ENCODE measurements at regions not wholly inside any gene's neighbourhood (a gene's known extent, or its start where the extent isn't known, plus 50 kb on each side); places are given as distances from the start of the nearest gene placed in this dataset.

- H3K9me3 ChIP-seq (ENCODE audit: insufficient read depth, low read depth, low read length), result no peaks in the 10 kb centered on the region
- no peak overlapping the region for H3K9ac ChIP-seq (ENCODE audit: low read depth, low read length)
- no peaks in the 10 kb centered on the region for H3K36me3 ChIP-seq (ENCODE audit: insufficient read depth, low read depth, low read length)
- no peak overlapping the region for H3K4me3 ChIP-seq (ENCODE audit: low read length)
- no peaks in the 10 kb centered on the region for H3K27me3 ChIP-seq (ENCODE audit: insufficient read depth, low read length)
- peaks cover 3% of the 10 kb centered on the region; the same call in 1 of the 2 replicates for H3K4me1 ChIP-seq (ENCODE audit: insufficient read depth, low read length)
- H3K27ac ChIP-seq (ENCODE audit: low read length), result no peak overlapping the region
These were observed 468.9 kb downstream of the UQCRFS1 start for GRCh38 chr19:28744014-28744413.

GRCh38 chr19:28737021-28737895 is 475.7 kb downstream of the UQCRFS1 start:
- Histone ChIP-seq H3K4me3 (ENCODE audit: low read length) (no peak overlapping the region), H3K9ac (ENCODE audit: low read depth, low read length) (peak overlapping the region; percentile 26; the same call in 1 of the 2 replicates), H3K27ac (ENCODE audit: low read length) (no peak overlapping the region), H3K27me3 (ENCODE audit: insufficient read depth, low read length) (no peaks in the 10 kb centered on the region), H3K4me1 (ENCODE audit: insufficient read depth, low read length) (no peaks in the 10 kb centered on the region), H3K36me3 (ENCODE audit: insufficient read depth, low read depth, low read length) (no peaks in the 10 kb centered on the region), H3K9me3 (ENCODE audit: insufficient read depth, low read depth, low read length) (no peaks in the 10 kb centered on the region)

GRCh38 chr19:28736528-28736927 is 476.4 kb downstream of the UQCRFS1 start:
- Histone ChIP-seq H3K27ac (ENCODE audit: low read length) (no peak overlapping the region), H3K9ac (ENCODE audit: low read depth, low read length) (no peak overlapping the region; the same call in 1 of the 2 replicates), H3K9me3 (ENCODE audit: insufficient read depth, low read depth, low read length) (no peaks in the 10 kb centered on the region), H3K4me3 (ENCODE audit: low read length) (no peak overlapping the region), H3K27me3 (ENCODE audit: insufficient read depth, low read length) (no peaks in the 10 kb centered on the region), H3K36me3 (ENCODE audit: insufficient read depth, low read depth, low read length) (no peaks in the 10 kb centered on the region), H3K4me1 (ENCODE audit: insufficient read depth, low read length) (no peaks in the 10 kb centered on the region)

GRCh38 chr19:28731577-28731976 is 481.4 kb downstream of the UQCRFS1 start:
- Histone ChIP-seq H3K36me3 (ENCODE audit: insufficient read depth, low read depth, low read length) (no peaks in the 10 kb centered on the region), H3K9me3 (ENCODE audit: insufficient read depth, low read depth, low read length) (no peaks in the 10 kb centered on the region), H3K9ac (ENCODE audit: low read depth, low read length) (no peak overlapping the region), H3K27me3 (ENCODE audit: insufficient read depth, low read length) (peaks cover 7% of the 10 kb centered on the region; the same call in 1 of the 2 replicates), H3K27ac (ENCODE audit: low read length) (no peak overlapping the region), H3K4me1 (ENCODE audit: insufficient read depth, low read length) (no peaks in the 10 kb centered on the region), H3K4me3 (ENCODE audit: low read length) (no peak overlapping the region)

GRCh38 chr19:28730791-28731512 is 482.0 kb downstream of the UQCRFS1 start:
- H3K9me3 ChIP-seq (ENCODE audit: insufficient read depth, low read depth, low read length), result no peaks in the 10 kb centered on the region
- H3K27me3 ChIP-seq (ENCODE audit: insufficient read depth, low read length), result peaks cover 7% of the 10 kb centered on the region; the same call in 1 of the 2 replicates
- no peaks in the 10 kb centered on the region for H3K36me3 ChIP-seq (ENCODE audit: insufficient read depth, low read depth, low read length)
- H3K9ac ChIP-seq (ENCODE audit: low read depth, low read length), result no peak overlapping the region
- H3K27ac ChIP-seq (ENCODE audit: low read length), result no peak overlapping the region
- no peaks in the 10 kb centered on the region for H3K4me1 ChIP-seq (ENCODE audit: insufficient read depth, low read length)
- H3K4me3 ChIP-seq (ENCODE audit: low read length), result no peak overlapping the region

GRCh38 chr19:28727480-28728159 is 485.3 kb downstream of the UQCRFS1 start:
- H3K27me3 ChIP-seq (ENCODE audit: insufficient read depth, low read length), result peaks cover 7% of the 10 kb centered on the region; the same call in 1 of the 2 replicates
- no peaks in the 10 kb centered on the region for H3K4me1 ChIP-seq (ENCODE audit: insufficient read depth, low read length)
- H3K27ac ChIP-seq (ENCODE audit: low read length), result no peak overlapping the region
- H3K4me3 ChIP-seq (ENCODE audit: low read length), result peak overlapping the region; percentile 75; the same call in 1 of the 2 replicates
- peak overlapping the region; percentile 77; the same call in 1 of the 2 replicates for H3K9ac ChIP-seq (ENCODE audit: low read depth, low read length)
- H3K36me3 ChIP-seq (ENCODE audit: insufficient read depth, low read depth, low read length), result 0 out of 2 replicates have a peak, but pooled peaks cover 7% of the 10 kb centered on the region
- no peaks in the 10 kb centered on the region for H3K9me3 ChIP-seq (ENCODE audit: insufficient read depth, low read depth, low read length)

GRCh38 chr19:28726533-28727479 is 486.1 kb downstream of the UQCRFS1 start:
- Histone ChIP-seq H3K27me3 (ENCODE audit: insufficient read depth, low read length) (peaks cover 7% of the 10 kb centered on the region; the same call in 1 of the 2 replicates), H3K36me3 (ENCODE audit: insufficient read depth, low read depth, low read length) (peaks cover 12% of the 10 kb centered on the region), H3K27ac (ENCODE audit: low read length) (no peak overlapping the region), H3K4me1 (ENCODE audit: insufficient read depth, low read length) (no peaks in the 10 kb centered on the region), H3K4me3 (ENCODE audit: low read length) (peak overlapping the region; percentile 75), H3K9me3 (ENCODE audit: insufficient read depth, low read depth, low read length) (no peaks in the 10 kb centered on the region), H3K9ac (ENCODE audit: low read depth, low read length) (peak overlapping the region; percentile 77)

- Histone ChIP-seq H3K9ac (ENCODE audit: low read depth, low read length) (no peak overlapping the region), H3K4me3 (ENCODE audit: low read length) (no peak overlapping the region), H3K27ac (ENCODE audit: low read length) (no peak overlapping the region), H3K36me3 (ENCODE audit: insufficient read depth, low read depth, low read length) (peaks cover 17% of the 10 kb centered on the region), H3K27me3 (ENCODE audit: insufficient read depth, low read length) (no peaks in the 10 kb centered on the region), H3K4me1 (ENCODE audit: insufficient read depth, low read length) (no peaks in the 10 kb centered on the region), H3K9me3 (ENCODE audit: insufficient read depth, low read depth, low read length) (no peaks in the 10 kb centered on the region)
These were observed 494.0 kb downstream of the UQCRFS1 start for GRCh38 chr19:28718909-28719308.

GRCh38 chr19:28715157-28715556 is 497.8 kb downstream of the UQCRFS1 start:
- Histone ChIP-seq H3K9ac (ENCODE audit: low read depth, low read length) (no peak overlapping the region), H3K27ac (ENCODE audit: low read length) (no peak overlapping the region), H3K27me3 (ENCODE audit: insufficient read depth, low read length) (no peaks in the 10 kb centered on the region), H3K9me3 (ENCODE audit: insufficient read depth, low read depth, low read length) (no peaks in the 10 kb centered on the region), H3K4me3 (ENCODE audit: low read length) (no peak overlapping the region), H3K4me1 (ENCODE audit: insufficient read depth, low read length) (no peaks in the 10 kb centered on the region), H3K36me3 (ENCODE audit: insufficient read depth, low read depth, low read length) (no peaks in the 10 kb centered on the region)

- Histone ChIP-seq H3K9ac (ENCODE audit: low read depth, low read length) (no peak overlapping the region), H3K27ac (ENCODE audit: low read length) (no peak overlapping the region), H3K4me3 (ENCODE audit: low read length) (no peak overlapping the region), H3K9me3 (ENCODE audit: insufficient read depth, low read depth, low read length) (no peaks in the 10 kb centered on the region), H3K36me3 (ENCODE audit: insufficient read depth, low read depth, low read length) (0 out of 2 replicates have a peak, but pooled peaks cover 5% of the 10 kb centered on the region), H3K4me1 (ENCODE audit: insufficient read depth, low read length) (no peaks in the 10 kb centered on the region), H3K27me3 (ENCODE audit: insufficient read depth, low read length) (no peaks in the 10 kb centered on the region)
These were observed 501.5 kb downstream of the UQCRFS1 start for GRCh38 chr19:28711411-28711810.
